SK-N-SH (cell line): ENCODE measurements at regions not wholly inside any gene's neighbourhood (a gene's known extent, or its start where the extent isn't known, plus 50 kb on each side); places are given as distances from the start of the nearest gene placed in this dataset.

Experiments used
- POLR2AphosphoS5 ChIP-seq: IDR thresholded peaks from 2 replicates; pipeline ENCODE4 v1.6.1; 2012; ENCODE audit warnings: low read depth, low read length
- USF2 ChIP-seq: fragments of 150-350 bp; IDR thresholded peaks from 2 replicates; pipeline ENCODE4 v1.6.1; 2017; ENCODE audit warnings: antibody characterized with exemption, low read length, low read depth, borderline replicate concordance
- TF ChIP-seq, protein P1 (sequence below): fragments of 200-600 bp; sonication (generic); IDR thresholded peaks from 2 replicates; pipeline ENCODE4 v1.6.1; 2017; ENCODE audit warnings: antibody characterized with exemption, mild to moderate bottlenecking, moderate library complexity

- TF ChIP-seq POLR2AphosphoS5 (no peak), USF2 (no peak)
- TF ChIP-seq, protein P1, sequence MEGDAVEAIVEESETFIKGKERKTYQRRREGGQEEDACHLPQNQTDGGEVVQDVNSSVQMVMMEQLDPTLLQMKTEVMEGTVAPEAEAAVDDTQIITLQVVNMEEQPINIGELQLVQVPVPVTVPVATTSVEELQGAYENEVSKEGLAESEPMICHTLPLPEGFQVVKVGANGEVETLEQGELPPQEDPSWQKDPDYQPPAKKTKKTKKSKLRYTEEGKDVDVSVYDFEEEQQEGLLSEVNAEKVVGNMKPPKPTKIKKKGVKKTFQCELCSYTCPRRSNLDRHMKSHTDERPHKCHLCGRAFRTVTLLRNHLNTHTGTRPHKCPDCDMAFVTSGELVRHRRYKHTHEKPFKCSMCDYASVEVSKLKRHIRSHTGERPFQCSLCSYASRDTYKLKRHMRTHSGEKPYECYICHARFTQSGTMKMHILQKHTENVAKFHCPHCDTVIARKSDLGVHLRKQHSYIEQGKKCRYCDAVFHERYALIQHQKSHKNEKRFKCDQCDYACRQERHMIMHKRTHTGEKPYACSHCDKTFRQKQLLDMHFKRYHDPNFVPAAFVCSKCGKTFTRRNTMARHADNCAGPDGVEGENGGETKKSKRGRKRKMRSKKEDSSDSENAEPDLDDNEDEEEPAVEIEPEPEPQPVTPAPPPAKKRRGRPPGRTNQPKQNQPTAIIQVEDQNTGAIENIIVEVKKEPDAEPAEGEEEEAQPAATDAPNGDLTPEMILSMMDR: no peak
Measured at GRCh38 chr3:84023842-84024241, 934.9 kb upstream of the CADM2 start.
